DOHH2 (cell line): ENCODE measurements at regions not wholly inside any gene's neighbourhood (a gene's known extent, or its start where the extent isn't known, plus 50 kb on each side); places are given as distances from the start of the nearest gene placed in this dataset.

ENCODE experiments used
- CTCF ChIP-seq: fragments of 200-600 bp; sonication (generic); IDR thresholded peaks from one replicate; pipeline ENCODE4 v1.5.1; 2014; ENCODE audit warnings: antibody characterized with exemption, mild to moderate bottlenecking, low read depth, low read length; ENCODE audit not compliant: poor library complexity, severe bottlenecking
- EZH2phosphoT487 ChIP-seq: fragments of 200-600 bp; sonication (generic); IDR thresholded peaks from 2 replicates; pipeline ENCODE4 v1.6.1; 2017; ENCODE audit warnings: borderline replicate concordance, mild to moderate bottlenecking, antibody characterized with exemption, low read length, moderate library complexity, mixed read lengths

DNA sequence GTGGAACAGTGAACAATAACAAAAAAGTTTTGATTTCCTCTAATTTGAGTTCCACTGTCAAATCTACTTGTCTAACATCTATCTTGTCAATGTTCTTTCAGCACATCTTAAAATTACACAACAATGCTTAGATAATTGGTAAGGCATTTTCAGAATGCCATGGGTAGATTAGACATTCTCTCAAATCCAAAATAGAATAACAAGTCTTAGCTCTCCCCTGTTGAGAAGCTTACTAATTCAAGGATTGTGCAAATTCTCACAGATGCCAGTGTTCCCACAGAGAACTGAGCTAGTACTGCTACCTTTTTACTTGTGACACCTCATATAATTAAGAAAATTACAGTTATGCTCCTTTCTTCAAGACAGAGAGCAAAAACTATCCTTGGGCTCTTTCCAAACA is 2442.0 kb downstream of the PCDH7 start:
- no peak for TF ChIP-seq CTCF
- TF ChIP-seq EZH2phosphoT487: no peak
